Hepatocyte (in vitro differentiated cells): ENCODE measurements at regions not wholly inside any gene's neighbourhood (a gene's known extent, or its start where the extent isn't known, plus 50 kb on each side); places are given as distances from the start of the nearest gene placed in this dataset.

Source experiments
- DNase-seq: peaks from one replicate; pipeline ENCODE4 v3.0.0-alpha.2; 2016; ENCODE audit warnings: low spot score
- H2AFZ ChIP-seq: fragments of 200-600 bp; sonication (generic); 2 replicates; pipeline ENCODE4 v1.6.0; 2016; ENCODE audit warnings: antibody characterized with exemption, mild to moderate bottlenecking
- H3K27ac ChIP-seq: fragments of 200-600 bp; sonication (generic); 2 replicates; pipeline ENCODE4 v1.5.1; 2016; ENCODE audit warnings: mild to moderate bottlenecking
- H3K27me3 ChIP-seq: fragments of 200-600 bp; sonication (generic); 2 replicates; pipeline ENCODE4 v1.6.1; 2016
- H3K36me3 ChIP-seq: fragments of 200-600 bp; sonication (generic); replicated peaks from 2 replicates; pipeline ENCODE4 v1.5.1; 2016; ENCODE audit warnings: low read depth; ENCODE audit not compliant: insufficient read depth
- H3K4me1 ChIP-seq: fragments of 200-600 bp; sonication (generic); 2 replicates; pipeline ENCODE4 v1.5.1; 2016; ENCODE audit warnings: mild to moderate bottlenecking, moderate library complexity; ENCODE audit not compliant: insufficient read depth
- H3K4me2 ChIP-seq: fragments of 200-600 bp; sonication (generic); 2 replicates; pipeline ENCODE4 v1.6.0; 2016
- H3K4me3 ChIP-seq: fragments of 200-600 bp; sonication (generic); 2 replicates; pipeline ENCODE4 v1.5.1; 2016; ENCODE audit warnings: mild to moderate bottlenecking
- H3K79me2 ChIP-seq: fragments of 200-600 bp; sonication (generic); 2 replicates; pipeline ENCODE4 v1.6.0; 2017; ENCODE audit warnings: mild to moderate bottlenecking
- H3K9me2 ChIP-seq: fragments of 200-600 bp; sonication (generic); replicated peaks from 2 replicates; pipeline ENCODE4 v1.6.0; 2017; ENCODE audit warnings: mild to moderate bottlenecking; ENCODE audit not compliant: insufficient read depth
- H3K9me3 ChIP-seq: fragments of 200-600 bp; sonication (generic); 2 replicates; pipeline ENCODE4 v1.5.1; 2016; ENCODE audit warnings: low read depth, mild to moderate bottlenecking
- H4K20me1 ChIP-seq: fragments of 200-600 bp; sonication (generic); 2 replicates; pipeline ENCODE4 v1.6.0; 2016; ENCODE audit warnings: mild to moderate bottlenecking; ENCODE audit not compliant: insufficient read depth, poor library complexity, severe bottlenecking
- CTCF ChIP-seq: fragments of 200-600 bp; sonication (generic); IDR thresholded peaks from 2 replicates; pipeline ENCODE4 v1.5.1; 2016; ENCODE audit warnings: antibody characterized with exemption, mild to moderate bottlenecking; ENCODE audit not compliant: poor library complexity
- EZH2 ChIP-seq: fragments of 200-600 bp; sonication (generic); IDR thresholded peaks from 2 replicates; pipeline ENCODE4 v1.6.1; 2016; ENCODE audit warnings: antibody characterized with exemption, mild to moderate bottlenecking, borderline replicate concordance
- EZH2phosphoT487 ChIP-seq: fragments of 200-600 bp; sonication (generic); IDR thresholded peaks from one replicate; pipeline ENCODE4 v1.6.1; 2018; ENCODE audit warnings: antibody characterized with exemption, mild to moderate bottlenecking, low read depth, moderate library complexity; ENCODE audit not compliant: unreplicated experiment, severe bottlenecking
- WGBS: methylation state at CpG from one replicate; pipeline ENCODE4 v1.1.6; 2016; ENCODE audit warnings: low lambda C conversion rate; ENCODE audit errors: missing lambda C conversion rate; 5-methylcytosine and 5-hydroxymethylcytosine counted together

- H3K4me2 ChIP-seq = no peak overlapping the region
- no peaks in the 10 kb centered on the region for H3K36me3 ChIP-seq
- no peak for TF ChIP-seq EZH2phosphoT487
- TF ChIP-seq EZH2 = no peak
- no peak for TF ChIP-seq CTCF
- no peaks in the 10 kb centered on the region for H3K9me2 ChIP-seq
- H3K4me3 ChIP-seq = no peak overlapping the region
- no peaks in the 10 kb centered on the region for H3K79me2 ChIP-seq
- no peaks in the 10 kb centered on the region for H4K20me1 ChIP-seq
- H2AFZ ChIP-seq = no peak overlapping the region
- H3K27ac ChIP-seq = no peak overlapping the region
- H3K9me3 ChIP-seq = no peaks in the 10 kb centered on the region
- 90% methylated on average over 3 of the region's 3 CpGs for WGBS
- peaks cover 3% of the 10 kb centered on the region for H3K27me3 ChIP-seq
- H3K4me1 ChIP-seq = no peaks in the 10 kb centered on the region
- no peak for DNase-seq
These were observed 469.1 kb upstream of the TMEM132C start for GRCh38 chr12:127797918-127798317.

- Histone ChIP-seq H3K4me1 (no peaks in the 10 kb centered on the region), H3K27me3 (no peaks in the 10 kb centered on the region), H3K9me2 (no peaks in the 10 kb centered on the region), H2AFZ (no peak overlapping the region), H3K9me3 (no peaks in the 10 kb centered on the region), H3K36me3 (no peaks in the 10 kb centered on the region), H3K4me3 (no peak overlapping the region), H3K4me2 (no peak overlapping the region), H3K79me2 (no peaks in the 10 kb centered on the region), H4K20me1 (no peaks in the 10 kb centered on the region), H3K27ac (no peak overlapping the region)
- WGBS = 96% methylated on average over 6 of the region's 6 CpGs
- DNase-seq = no peak
- no peak for TF ChIP-seq CTCF
- TF ChIP-seq EZH2phosphoT487 = no peak
- TF ChIP-seq EZH2 = no peak
These were observed 464.7 kb upstream of the TMEM132C start for GRCh38 chr12:127802271-127802670.

GRCh38 chr12:127803545-127803944, 463.4 kb upstream of the TMEM132C start:
- H3K4me3 ChIP-seq = no peak overlapping the region
- no peak overlapping the region for H3K4me2 ChIP-seq
- no peak overlapping the region for H3K27ac ChIP-seq
- H3K4me1 ChIP-seq = no peaks in the 10 kb centered on the region
- no peaks in the 10 kb centered on the region for H3K27me3 ChIP-seq
- DNase-seq = no peak
- H3K79me2 ChIP-seq = no peaks in the 10 kb centered on the region
- no peak overlapping the region for H2AFZ ChIP-seq
- H4K20me1 ChIP-seq = no peaks in the 10 kb centered on the region
- no peaks in the 10 kb centered on the region for H3K9me3 ChIP-seq
- TF ChIP-seq EZH2 (no peak), EZH2phosphoT487 (no peak), CTCF (no peak)
- H3K36me3 ChIP-seq = no peaks in the 10 kb centered on the region
- H3K9me2 ChIP-seq = no peaks in the 10 kb centered on the region
- 76% methylated on average over 3 of the region's 3 CpGs for WGBS

GRCh38 chr12:127809275-127809674, 457.7 kb upstream of the TMEM132C start:
- H3K79me2 ChIP-seq = no peaks in the 10 kb centered on the region
- H3K9me3 ChIP-seq = no peaks in the 10 kb centered on the region
- H3K4me1 ChIP-seq = no peaks in the 10 kb centered on the region
- no peaks in the 10 kb centered on the region for H3K36me3 ChIP-seq
- TF ChIP-seq EZH2phosphoT487 (no peak), CTCF (no peak), EZH2 (no peak)
- H2AFZ ChIP-seq = no peak overlapping the region
- peak; percentile 58 for DNase-seq
- 57% methylated on average over 1 of the region's 1 CpG for WGBS
- no peaks in the 10 kb centered on the region for H4K20me1 ChIP-seq
- H3K9me2 ChIP-seq = no peaks in the 10 kb centered on the region
- H3K27me3 ChIP-seq = no peaks in the 10 kb centered on the region
- no peak overlapping the region for H3K4me3 ChIP-seq
- peak overlapping the region; percentile 33 for H3K27ac ChIP-seq
- H3K4me2 ChIP-seq = no peak overlapping the region
